Hematopoietic multipotent progenitor cell treated with erythropoietin and hydrocortisone succinate and interleukin-3 and kit ligand, for 15 days (in vitro differentiated cells): ENCODE measurements at regions not wholly inside any gene's neighbourhood (a gene's known extent, or its start where the extent isn't known, plus 50 kb on each side); places are given as distances from the start of the nearest gene placed in this dataset.

ENCODE experiments used
- DNase-seq: peaks from one replicate; pipeline ENCODE4 v3.0.0-alpha.2; 2015; ENCODE audit warnings: low spot score

DNA sequence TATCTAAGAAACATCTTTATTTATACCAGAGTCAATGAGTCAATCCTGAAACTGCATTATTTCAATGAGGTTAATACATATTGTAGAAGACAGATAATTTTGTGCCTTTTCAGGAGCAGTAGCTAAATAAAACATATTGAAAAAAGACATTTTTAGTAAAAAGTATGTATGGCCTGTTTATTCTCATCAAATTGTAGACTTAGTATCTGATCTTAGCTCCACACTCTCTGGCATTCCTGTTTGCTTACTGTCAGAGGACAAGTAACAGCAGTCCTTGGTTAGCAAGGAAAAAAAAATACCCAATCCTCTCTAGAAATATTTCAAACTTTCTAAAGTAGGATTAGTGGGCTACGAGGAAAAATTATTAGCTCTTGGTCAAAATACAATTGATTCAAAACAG, 50.5 kb upstream of the GUCY1A1 start:
- no peak for DNase-seq

DNA sequence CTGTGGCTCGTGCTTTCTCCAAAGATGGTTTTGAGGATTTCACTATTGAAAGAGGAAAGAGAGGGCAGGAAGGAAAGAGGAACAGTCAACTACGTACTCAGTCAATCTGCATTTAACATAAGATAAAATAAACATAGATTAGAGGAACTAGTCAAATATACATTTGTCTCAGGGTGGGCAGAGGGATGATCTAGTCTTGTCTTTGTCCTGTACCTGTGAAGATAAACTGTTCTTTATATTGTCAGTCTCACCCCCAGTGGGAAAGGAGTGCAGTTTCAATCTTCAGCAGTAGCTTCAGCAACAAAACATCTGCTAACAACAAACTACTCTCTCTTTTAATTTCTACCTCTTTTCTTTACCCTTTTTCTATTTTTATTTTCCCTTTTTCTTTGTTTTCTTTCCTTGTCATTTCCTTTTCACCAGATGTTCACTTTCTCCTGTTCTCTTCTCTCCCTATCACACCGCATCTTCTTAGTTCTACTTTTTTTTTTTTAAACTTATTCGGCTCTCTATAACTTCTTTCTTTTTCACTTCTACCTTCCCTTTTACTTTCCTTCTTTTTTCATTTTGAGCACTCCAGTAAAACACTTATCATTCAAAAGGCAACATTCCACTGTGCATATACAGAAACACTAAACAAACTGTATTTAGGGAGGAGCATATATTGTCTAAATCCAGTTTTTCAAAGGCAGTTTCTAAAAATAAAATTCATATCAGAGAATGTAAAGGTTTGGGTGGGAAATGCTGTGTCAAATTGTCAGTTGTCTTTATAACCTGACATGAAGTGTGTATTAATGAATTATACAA, 51.4 kb upstream of the GUCY1A1 start:
- no peak for DNase-seq

DNA sequence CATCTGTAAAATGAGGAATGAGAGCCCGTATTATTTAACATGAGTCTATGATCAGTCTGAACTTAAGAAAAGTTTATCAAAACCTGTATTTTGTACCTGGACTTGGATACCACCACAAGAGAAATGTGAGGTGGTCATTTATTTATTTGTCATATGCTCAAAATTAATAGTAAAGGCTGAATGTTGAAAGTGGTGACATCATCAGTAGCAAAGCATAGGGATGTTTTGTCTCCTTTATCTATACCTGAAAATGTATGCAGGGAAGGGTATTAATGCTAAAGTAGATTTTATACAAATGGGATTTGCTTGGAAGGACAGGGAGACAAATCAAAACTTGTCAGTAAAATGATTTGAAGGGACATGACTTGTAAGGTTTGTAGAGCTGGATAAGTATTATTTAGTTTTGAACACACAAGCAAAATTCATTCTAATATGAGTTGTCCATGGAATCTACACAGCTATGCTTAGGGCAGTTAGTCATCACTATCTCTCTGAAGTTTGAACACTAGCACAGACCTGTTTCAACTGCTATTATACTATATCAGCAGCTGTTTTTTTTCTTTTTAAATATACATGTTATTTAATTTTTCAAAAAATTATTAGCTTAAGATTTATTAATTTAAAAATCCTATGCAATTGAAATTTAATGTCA, 52.4 kb upstream of the GUCY1A1 start:
- DNase-seq = no peak

DNA sequence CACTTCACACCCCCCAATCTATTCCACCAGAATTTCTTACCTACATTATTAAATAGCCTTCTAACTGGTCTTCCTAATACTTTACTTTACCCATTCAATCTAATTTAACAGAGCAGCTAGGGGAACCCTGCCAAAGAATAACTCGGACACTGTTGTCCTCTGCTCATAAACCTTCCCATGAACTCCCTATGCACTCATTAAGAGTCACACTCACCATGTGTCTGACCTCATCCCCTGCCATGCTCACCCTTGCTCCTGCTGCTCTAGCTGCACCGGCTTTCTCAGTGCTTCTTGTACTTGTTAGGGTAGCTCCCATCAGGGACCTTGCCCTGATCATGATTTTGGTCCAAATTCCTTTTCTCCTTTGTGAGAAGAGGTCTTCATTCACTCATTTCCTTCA, 54.6 kb upstream of the GUCY1A1 start:
- DNase-seq = no peak

DNA sequence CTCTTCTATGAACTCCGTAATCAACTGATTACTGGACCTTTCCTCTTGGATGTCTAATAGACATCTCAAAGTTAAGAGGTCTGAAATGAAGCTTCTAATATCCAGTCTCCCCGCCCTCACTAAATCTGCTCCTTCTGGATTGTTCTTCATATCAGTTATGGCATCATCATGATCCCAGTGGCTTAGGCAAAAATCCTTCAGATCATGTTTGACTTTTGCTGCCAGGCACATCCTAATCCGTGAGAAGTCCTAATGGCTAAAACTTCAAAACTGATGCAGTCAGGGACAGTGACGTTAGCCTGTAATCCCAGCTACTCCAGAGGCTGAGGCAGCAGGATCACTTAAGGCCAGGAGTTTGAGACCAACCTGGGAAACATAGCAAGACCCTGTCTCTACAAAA, 55.1 kb upstream of the GUCY1A1 start:
- no peak for DNase-seq

DNA sequence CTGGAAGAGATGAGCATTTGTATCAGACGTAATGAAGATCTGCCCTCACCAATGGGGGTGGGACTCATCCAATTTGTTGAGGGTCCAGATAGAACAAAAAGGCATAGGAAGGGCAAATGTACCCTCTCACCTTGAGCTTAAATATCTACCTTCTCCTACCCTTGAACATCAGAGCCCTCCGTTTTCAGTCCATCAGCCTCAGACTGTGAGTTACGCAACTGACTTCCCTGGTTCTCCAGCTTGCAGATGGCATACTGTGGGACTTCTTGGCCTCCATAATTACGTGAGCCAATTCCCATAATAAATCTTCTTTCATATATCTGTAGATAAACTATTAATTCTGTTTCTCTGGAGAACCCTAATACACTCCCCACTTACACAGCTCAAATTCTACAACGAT, 56.5 kb upstream of the GUCY1A1 start:
- DNase-seq = no peak

DNA sequence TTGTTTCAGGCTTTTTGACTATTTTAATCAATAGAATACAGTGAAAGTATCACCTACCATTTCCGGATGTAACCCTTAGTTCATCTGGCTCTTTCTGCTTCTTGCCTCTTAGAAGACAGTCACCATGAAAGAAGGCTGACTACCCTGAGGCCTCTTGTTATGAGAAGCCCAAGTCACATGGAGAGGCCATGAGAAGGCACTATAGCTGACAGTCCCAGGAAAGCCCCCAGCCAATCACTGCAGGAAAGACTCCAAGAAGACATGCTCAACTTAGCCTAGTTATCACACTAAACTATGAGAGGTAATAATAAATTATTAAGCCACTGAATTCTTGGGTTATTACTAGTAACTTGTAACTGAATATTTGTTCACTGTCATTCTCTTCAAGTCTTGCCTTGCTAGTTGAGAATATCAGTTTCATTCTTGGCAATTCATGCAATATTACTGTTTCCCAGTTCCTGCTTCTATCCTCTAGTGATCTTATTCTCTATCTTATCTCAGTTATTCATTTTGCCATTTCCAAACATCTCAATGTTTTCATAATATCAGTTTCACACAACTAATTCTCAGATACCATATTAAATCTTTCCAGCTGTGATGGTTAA, 57.1 kb upstream of the GUCY1A1 start:
- no peak for DNase-seq

DNA sequence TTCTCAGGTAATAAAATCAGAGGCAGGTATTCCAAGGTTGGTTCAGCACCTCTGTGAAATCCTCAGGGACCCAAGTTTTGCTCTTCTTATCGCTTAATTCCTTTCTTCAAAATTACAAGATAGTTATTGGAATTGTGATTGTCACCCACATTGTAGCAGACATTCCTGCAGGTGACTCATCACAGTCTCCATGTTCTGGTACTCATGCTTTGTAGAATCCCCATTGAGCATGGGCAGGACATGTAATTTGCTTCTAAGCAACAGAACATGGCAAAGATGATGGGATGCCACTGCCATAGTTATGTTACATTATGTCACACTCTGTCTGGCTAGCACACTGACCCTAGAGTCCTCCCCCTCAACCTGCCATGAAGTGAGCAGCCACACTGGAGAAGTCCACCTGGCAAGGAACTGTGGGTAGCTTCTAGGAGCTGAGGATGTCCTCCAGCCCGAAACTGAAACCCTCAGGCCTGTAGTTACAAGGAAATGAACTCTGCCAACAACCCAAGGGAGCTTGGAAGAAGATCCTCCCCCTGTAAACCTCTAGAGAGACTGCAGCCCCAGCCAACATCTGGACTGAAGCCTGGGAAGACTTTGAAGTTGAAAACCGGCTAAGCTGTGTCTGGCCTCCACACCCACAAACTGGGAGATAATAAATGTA, 58.3 kb upstream of the GUCY1A1 start:
- no peak for DNase-seq

DNA sequence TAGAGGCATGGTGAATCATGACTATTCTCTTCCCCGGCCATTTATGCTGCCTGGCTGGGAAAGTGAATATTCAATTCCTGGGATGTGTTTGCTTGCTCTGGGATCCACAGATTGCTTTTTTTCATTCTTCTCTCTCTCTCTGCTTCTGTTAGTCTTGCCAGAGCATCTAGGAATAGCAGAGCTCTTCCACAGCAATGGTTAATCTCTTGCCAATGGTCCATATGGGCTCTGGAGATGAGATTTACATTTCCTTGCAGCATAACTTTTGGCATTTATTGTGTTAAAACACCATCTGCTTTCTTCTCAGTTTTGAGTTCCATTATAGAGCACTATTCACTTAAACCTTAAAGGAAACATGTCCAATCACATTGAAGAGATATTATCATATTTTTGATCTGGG, 59.2 kb upstream of the GUCY1A1 start:
- DNase-seq = no peak

DNA sequence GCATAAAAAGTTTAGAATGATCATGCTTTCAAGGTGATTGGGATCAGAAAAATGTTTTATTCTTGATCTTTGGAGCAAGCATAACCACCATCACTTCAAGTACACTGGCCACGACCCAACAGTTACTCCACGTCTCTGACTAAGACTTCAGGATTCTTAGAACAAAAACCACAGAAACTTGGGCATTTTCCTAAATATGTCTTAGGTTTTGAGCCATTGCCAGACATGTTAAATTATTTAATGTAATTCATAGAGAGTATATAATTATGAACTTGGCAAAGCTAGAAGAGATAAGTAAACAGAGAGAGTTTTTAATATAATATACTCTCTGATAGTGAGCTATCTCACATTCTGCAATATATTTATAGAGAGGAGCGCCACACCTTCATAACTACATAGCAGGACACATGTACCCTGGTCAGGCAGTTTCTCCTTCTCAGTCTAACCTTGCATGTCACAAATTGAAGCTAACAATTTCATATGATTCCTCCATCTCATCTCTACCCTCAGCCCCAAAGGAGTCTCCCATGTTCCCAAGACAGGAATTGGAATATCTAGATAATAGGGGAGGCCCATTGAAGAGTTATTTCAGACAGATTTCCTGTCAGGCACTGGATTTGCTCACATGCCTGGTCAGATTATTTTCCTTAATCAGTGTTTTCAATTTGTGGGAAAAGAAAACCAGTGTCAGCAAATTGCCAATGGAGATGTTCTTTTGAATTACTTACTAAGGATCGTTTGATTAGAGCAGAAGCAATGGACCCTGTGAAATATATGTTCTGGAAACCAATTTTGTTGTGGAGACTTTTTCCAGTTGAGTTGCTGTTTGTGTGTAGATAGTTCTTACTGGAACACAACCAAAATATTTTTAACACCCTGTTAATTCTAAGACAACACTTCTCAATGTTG, 61.7 kb upstream of the GUCY1A1 start:
- no peak for DNase-seq

DNA sequence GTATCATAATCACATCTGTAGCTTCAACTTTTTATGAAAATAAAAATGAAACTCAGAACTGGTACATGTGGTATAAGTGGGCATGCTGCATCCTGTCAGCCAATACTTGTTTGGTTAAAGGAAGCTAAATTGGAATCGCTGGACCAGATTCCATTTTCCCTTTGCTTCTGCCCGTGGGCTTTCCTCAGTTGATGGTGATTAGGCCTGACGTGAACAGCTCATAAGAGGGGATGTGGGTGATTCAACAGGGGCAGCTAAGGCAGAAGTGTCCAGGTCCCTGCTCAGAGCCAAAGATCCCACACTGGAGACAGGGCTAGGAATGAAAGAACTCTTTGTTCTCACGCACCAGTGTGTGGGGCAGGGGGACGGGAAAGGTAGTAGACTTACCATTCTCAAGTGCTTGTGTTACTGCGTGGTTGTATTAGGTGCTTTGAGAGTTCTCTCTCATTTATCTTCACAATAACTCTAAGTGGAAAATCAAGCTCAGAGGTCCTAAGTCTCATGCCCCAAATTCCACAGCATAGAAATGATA, 63.2 kb upstream of the GUCY1A1 start:
- no peak for DNase-seq

DNA sequence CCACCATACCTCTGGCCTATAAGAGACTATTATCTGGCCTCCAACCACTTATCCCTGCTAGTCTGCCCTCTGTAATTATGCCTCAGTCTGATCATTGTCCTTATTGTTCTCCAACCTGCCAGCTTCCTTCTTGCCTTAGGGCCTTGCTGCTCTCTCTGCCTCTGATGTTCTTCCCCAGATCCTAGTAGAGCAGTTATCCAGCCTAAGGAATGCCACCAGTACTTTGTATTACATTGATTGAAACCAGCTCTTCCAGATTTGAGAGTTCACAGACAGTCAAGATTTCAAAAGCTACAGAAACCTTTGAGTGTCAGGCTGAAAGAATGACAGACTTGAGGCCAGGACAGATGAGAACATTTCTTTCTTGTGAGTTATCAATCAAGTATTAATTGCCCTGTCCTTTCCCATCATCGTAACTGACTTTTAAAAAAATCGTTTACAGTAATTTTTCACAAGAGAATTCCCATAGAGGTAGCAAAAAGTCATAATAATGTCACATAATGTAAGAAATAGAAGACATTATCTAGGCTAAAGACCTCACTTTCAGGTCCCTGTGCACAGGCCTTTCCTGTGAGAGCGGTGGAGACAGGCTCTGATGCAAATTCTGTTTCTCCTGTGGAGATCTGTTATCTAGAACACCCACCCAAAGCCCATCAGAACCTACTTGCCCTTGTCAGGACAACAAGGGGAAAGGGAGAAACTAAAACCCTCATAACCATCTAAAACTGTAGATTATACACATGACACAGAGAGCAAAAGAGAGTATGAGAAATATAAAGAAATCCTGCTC, 64.1 kb upstream of the GUCY1A1 start:
- DNase-seq = no peak

DNA sequence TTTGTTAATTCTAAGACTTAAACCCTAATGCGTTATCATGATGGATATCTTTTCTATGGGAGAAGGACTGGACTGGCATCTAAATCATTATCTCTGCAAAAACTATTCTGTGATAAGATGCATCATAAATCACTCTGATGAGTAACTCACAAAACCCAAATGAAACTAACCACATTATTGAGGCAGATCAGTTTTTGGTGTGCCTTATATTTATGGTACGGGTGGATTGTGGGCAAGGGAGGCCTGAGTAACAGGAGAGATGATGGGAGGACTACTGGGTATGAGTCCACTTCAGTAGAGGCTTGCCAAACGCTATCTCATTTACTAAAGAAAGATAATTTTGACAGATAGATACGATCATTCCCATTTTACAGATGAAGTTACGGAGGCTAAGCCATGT, 66.4 kb upstream of the GUCY1A1 start:
- DNase-seq = no peak

DNA sequence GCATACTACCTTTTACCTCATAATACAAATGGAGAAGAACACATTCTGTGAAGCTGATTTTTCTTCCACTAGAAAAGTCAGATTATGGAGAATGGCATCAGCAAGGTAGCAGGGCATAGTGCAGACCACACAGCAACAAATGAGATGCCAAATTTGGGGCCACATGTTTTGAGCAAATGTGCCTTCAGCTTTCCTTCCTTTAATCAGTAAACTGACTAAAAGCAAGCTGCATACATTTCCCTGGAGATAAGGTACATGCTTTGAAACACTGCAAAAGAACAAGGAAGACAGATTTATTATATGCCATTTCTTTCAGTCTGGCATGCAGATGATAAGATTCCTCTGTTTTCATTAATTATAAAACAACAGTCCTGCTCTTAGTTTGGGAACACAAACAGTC, 67.1 kb upstream of the GUCY1A1 start:
- no peak for DNase-seq

DNA sequence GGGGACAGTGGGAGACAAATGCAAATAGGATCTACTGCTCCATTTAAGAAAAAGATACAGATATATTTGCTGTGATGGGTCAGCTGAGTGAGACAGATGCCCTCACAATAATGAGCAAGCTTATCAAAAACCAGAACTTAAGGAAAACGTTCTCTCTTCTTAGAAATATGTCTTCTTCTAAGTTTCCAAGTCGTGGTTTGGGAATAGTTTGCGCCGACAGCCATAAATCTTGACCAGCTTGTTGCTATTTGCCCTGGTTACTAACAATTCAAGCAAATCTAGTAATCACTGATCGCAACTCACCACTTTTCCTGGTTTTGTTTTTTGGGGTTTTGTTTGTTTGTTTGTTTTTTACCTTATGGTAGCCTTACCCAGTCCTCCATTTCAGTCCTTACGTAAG, 67.6 kb upstream of the GUCY1A1 start:
- no peak for DNase-seq

DNA sequence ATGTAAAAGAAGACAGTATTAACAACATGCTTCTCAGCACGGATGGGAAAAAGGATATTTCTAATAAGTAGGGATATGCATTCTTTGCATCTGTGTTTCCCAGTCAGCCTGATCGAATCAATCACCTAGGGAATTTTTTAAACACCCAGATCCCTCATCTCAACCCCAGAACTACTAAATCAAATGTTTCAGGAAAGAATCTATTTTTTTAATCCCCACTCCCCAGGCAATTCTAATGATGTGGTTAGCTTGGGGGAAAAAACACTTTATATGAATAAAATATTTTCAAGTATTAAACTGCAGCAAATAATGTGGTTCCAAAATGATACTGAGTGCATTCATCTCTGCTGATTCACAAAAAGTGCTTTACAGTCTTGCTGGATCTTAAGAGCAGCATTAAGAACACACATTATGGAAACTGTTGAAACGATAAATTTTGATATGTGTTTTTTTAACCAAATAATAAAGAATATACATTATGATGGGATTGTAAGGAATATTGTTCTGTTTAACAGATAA, 68.7 kb upstream of the GUCY1A1 start:
- no peak for DNase-seq

DNA sequence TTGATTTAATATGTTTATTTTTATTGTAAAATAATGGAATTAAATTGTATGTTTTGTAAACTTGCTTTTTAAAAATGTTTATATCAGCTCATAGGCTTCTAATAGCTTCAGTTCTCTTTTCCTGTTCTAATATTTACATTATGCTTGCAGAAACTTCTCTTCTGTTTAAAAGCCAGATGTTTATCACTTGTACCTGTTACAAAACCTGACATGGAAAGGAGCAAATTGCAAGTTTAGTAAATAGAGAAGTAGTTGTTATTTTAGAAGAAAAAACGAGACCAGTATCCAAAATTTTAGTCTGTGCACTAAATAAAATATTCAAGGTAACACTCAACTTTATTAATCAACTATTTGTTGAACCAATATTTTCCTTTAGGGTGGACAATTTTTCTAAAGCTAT, 69.4 kb upstream of the GUCY1A1 start:
- DNase-seq = no peak

DNA sequence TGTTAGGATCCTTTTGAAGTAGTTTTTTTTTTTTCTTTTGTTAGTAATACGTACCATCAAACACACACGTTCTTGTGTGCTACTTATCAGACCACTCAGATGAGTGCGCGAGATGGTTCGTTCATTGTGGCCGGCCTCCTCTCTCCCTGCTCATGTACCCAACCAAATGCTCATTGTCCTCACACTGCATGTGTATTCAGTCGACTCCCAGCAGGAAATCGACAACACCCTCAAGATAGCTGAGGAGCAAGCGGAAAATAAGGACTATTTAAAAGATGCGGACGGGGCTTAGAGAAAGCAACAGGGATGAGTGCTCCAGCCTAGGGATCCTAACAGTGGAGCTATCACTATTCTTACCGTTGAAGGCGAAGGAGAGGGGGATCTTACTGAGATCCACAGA, 72.9 kb upstream of the GUCY1A1 start:
- DNase-seq = no peak

DNA sequence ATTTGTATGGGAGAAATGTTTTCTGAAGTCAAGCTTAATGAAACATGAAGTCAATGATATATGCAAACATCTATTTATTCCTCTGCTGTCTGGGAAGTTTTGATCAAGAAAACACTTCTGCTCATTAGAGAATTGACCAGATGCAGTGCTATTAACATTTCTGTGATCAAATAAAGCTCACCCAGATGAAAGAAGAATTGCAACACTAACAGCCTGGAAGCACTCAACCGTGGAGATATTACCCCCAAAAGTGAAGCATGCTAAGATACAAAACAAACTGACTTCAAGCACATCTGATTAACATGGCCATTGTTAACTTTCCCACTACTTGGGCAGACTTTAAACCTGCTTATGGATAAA, 73.7 kb upstream of the GUCY1A1 start:
- no peak for DNase-seq

DNA sequence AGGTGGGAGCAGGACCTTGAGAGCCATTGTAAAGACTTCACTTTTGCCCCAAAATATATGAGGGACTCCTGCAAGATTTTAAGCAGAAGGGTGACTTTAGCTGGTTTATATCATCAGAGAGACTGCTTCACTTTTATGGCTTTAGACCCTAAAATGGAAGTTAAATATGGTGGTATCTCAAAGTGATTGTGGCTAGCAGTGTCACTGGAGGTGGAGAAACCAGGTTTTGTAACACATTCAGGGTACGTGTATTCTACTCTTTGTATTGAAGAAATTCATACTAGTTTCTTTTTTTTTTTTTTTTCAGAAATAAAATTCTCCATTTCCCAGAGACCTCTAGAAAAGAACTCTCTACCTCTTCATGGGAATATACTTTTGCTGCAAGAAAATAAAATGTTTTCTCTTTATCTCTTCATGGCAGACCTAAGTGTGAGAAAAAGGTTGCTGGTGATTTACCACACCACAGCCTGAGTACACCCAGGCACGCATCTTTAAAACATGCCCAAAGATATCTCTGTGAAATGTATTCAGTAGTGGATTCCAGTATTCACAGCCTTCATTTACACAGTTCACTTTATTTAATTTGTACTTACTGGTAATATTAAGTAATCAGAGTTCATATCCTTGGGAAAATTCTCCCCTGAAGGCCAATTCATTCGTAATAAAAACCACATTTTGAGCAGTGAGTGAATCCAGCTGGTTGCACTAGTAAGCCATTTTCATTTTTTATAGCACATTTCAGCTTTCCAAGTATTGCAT, 74.3 kb upstream of the GUCY1A1 start:
- no peak for DNase-seq
